ENCODE measurements at regions not wholly inside any gene's neighbourhood (a gene's known extent, or its start where the extent isn't known, plus 50 kb on each side); places are given as distances from the start of the nearest gene placed in this dataset.
"Not testable (repeated sequence)": the region's sequence is repeated elsewhere in the genome, so short reads cannot be mapped to it uniquely, and the experiment has no call there.

- POLR2A ChIA-PET = interaction anchor here (0.5 kb wide), 1 partner anchor 25 kb away, joined by 3 read pairs; no protein-coding TSS in a partner anchor
- no peak overlapping the region for H3K4me3 ChIP-seq (ENCODE audit: low read length)
- Mint-ChIP-seq H3K36me3 (ENCODE audit: low read depth) (no peaks in the 10 kb centered on the region), H3K4me3 (no peak overlapping the region), H3K4me1 (ENCODE audit: low read depth) (no peaks in the 10 kb centered on the region), H3K27ac (no peak overlapping the region), H3K9me3 (peaks cover 4% of the 10 kb centered on the region), H3K27me3 (peaks cover 3% of the 10 kb centered on the region)
- no peak overlapping the region for H3K27ac ChIP-seq (ENCODE audit: low read depth in 1 of 2, low read length in 2 of 2)
- CTCF ChIA-PET = no interaction called here
- H3K4me1 ChIP-seq (ENCODE audit: insufficient read depth, low read length) = no peaks in the 10 kb centered on the region
- no peak for DNase-seq
- no peak for ATAC-seq (ENCODE audit: poor library complexity)
- no peaks in the 10 kb centered on the region for H3K27me3 ChIP-seq (ENCODE audit: control insufficient read depth in 1 of 2, insufficient read depth in 2 of 2, low read length in 2 of 2)
- no peak for TF ChIP-seq CTCF (IDR thresholded peaks at IDR 0.05)
- H3K36me3 ChIP-seq (ENCODE audit: insufficient read depth, low read length) = no peaks in the 10 kb centered on the region
- intact Hi-C loops (cut with DNase I, micrococcal nuclease) = no loop called here
- peaks cover 0 to 13% of the 10 kb centered on the region in 2 experiments for H3K9me3 ChIP-seq (ENCODE audit: control insufficient read depth in 1 of 2, insufficient read depth in 1 of 2, low read length in 2 of 2)
Observed at GRCh38 chr18:1037776-1038175, 133.1 kb downstream of the ADCYAP1 start.

- TF ChIP-seq CTCF (IDR thresholded peaks at IDR 0.05) = no peak
- Histone ChIP-seq H3K4me3 (ENCODE audit: low read length) (no peak overlapping the region), H3K9me3 (ENCODE audit: control insufficient read depth in 1 of 2, insufficient read depth in 1 of 2, low read length in 2 of 2) (peaks cover 0 to 13% of the 10 kb centered on the region in 2 experiments), H3K36me3 (ENCODE audit: insufficient read depth, low read length) (no peaks in the 10 kb centered on the region), H3K27me3 (ENCODE audit: control insufficient read depth in 1 of 2, insufficient read depth in 2 of 2, low read length in 2 of 2) (no peaks in the 10 kb centered on the region), H3K4me1 (ENCODE audit: insufficient read depth, low read length) (no peaks in the 10 kb centered on the region), H3K27ac (ENCODE audit: low read depth in 1 of 2, low read length in 2 of 2) (no peak overlapping the region)
- Mint-ChIP-seq H3K27me3 (peaks cover 3% of the 10 kb centered on the region), H3K36me3 (ENCODE audit: low read depth) (no peaks in the 10 kb centered on the region), H3K4me1 (ENCODE audit: low read depth) (no peaks in the 10 kb centered on the region), H3K9me3 (no peaks in the 10 kb centered on the region), H3K27ac (no peak overlapping the region), H3K4me3 (no peak overlapping the region)
- POLR2A ChIA-PET = no interaction called here
- ATAC-seq (ENCODE audit: poor library complexity) (no peak), DNase-seq (no peak)
- CTCF ChIA-PET = no interaction called here
- intact Hi-C loops (cut with DNase I, micrococcal nuclease) = no loop called here
Observed at GRCh38 chr18:1039421-1039820, 134.8 kb downstream of the ADCYAP1 start.

GRCh38 chr18:1043039-1043438 lies 138.4 kb downstream of the ADCYAP1 start:
- H3K27me3 Mint-ChIP-seq; H3K4me1 ChIP-seq (ENCODE audit: insufficient read depth, low read length); H3K27ac ChIP-seq (ENCODE audit: low read depth in 1 of 2, low read length in 2 of 2); DNase-seq; H3K27me3 ChIP-seq (ENCODE audit: control insufficient read depth in 1 of 2, insufficient read depth in 2 of 2, low read length in 2 of 2); H3K36me3 Mint-ChIP-seq (ENCODE audit: low read depth); POLR2A ChIA-PET; ATAC-seq (ENCODE audit: poor library complexity); H3K4me3 Mint-ChIP-seq; H3K9me3 ChIP-seq (ENCODE audit: control insufficient read depth in 1 of 2, insufficient read depth in 1 of 2, low read length in 2 of 2); H3K9me3 Mint-ChIP-seq; H3K4me3 ChIP-seq (ENCODE audit: low read length); H3K36me3 ChIP-seq (ENCODE audit: insufficient read depth, low read length); H3K27ac Mint-ChIP-seq; intact Hi-C loops (cut with DNase I, micrococcal nuclease); CTCF ChIA-PET; H3K4me1 Mint-ChIP-seq (ENCODE audit: low read depth): not testable (repeated sequence)

- CTCF ChIA-PET = interaction anchor here (0.6 kb wide), 1 partner anchor 590 kb away, joined by 3 read pairs; no protein-coding TSS in a partner anchor
- Mint-ChIP-seq H3K36me3 (ENCODE audit: low read depth) (no peaks in the 10 kb centered on the region), H3K4me1 (ENCODE audit: low read depth) (no peaks in the 10 kb centered on the region), H3K27ac (no peak overlapping the region), H3K27me3 (no peaks in the 10 kb centered on the region), H3K9me3 (no peaks in the 10 kb centered on the region), H3K4me3 (no peak overlapping the region)
- Histone ChIP-seq H3K36me3 (ENCODE audit: insufficient read depth, low read length) (no peaks in the 10 kb centered on the region), H3K27me3 (ENCODE audit: control insufficient read depth in 1 of 2, insufficient read depth in 2 of 2, low read length in 2 of 2) (no peaks in the 10 kb centered on the region), H3K27ac (ENCODE audit: low read depth in 1 of 2, low read length in 2 of 2) (no peak overlapping the region), H3K4me3 (ENCODE audit: low read length) (no peak overlapping the region), H3K9me3 (ENCODE audit: control insufficient read depth in 1 of 2, insufficient read depth in 1 of 2, low read length in 2 of 2) (no peaks in the 10 kb centered on the region), H3K4me1 (ENCODE audit: insufficient read depth, low read length) (no peaks in the 10 kb centered on the region)
- TF ChIP-seq CTCF (IDR thresholded peaks at IDR 0.05) = no peak
- no peak for ATAC-seq (ENCODE audit: poor library complexity)
- DNase-seq = no peak
- POLR2A ChIA-PET = no interaction called here
- intact Hi-C loops (cut with DNase I, micrococcal nuclease) = no loop called here
Observed at GRCh38 chr18:1045658-1046057, 141.0 kb downstream of the ADCYAP1 start.
